WERI-Rb-1 (cell line): ENCODE measurements at regions not wholly inside any gene's neighbourhood (a gene's known extent, or its start where the extent isn't known, plus 50 kb on each side); places are given as distances from the start of the nearest gene placed in this dataset.

Experiments
- DNase-seq: peaks from one replicate; pipeline ENCODE4 v3.0.0-alpha.2; 2020
- H3K27ac ChIP-seq: fragments of 250-450 bp; sonication (Bioruptor Pico); 2 replicates; pipeline ENCODE4 v1.5.1; 2020; ENCODE audit warnings: mild to moderate bottlenecking, moderate library complexity
- H3K27me3 ChIP-seq: fragments of 250-450 bp; sonication (Bioruptor Pico); 2 replicates; pipeline ENCODE4 v1.5.1; 2021; ENCODE audit warnings: mild to moderate bottlenecking, low read depth, moderate library complexity; ENCODE audit not compliant: insufficient read depth, severe bottlenecking
- H3K36me3 ChIP-seq: fragments of 250-450 bp; sonication (Bioruptor Pico); 2 replicates; pipeline ENCODE4 v1.5.1; 2020; ENCODE audit warnings: mild to moderate bottlenecking, moderate library complexity
- H3K4me3 ChIP-seq: 2 replicates; pipeline ENCODE4 v1.5.1; 2011; ENCODE audit warnings: low read depth, mild to moderate bottlenecking, control low read depth, low read length
- H3K9me3 ChIP-seq: fragments of 250-450 bp; sonication (Bioruptor Pico); 2 replicates; pipeline ENCODE4 v1.5.1; 2021; ENCODE audit warnings: mild to moderate bottlenecking, moderate library complexity; ENCODE audit not compliant: severe bottlenecking
- TF ChIP-seq, protein P1 (sequence below): IDR thresholded peaks from 2 replicates; pipeline ENCODE4 v1.5.1; 2011; ENCODE audit warnings: low read depth, mild to moderate bottlenecking, control low read depth, inconsistent platforms, low read length

DNA sequence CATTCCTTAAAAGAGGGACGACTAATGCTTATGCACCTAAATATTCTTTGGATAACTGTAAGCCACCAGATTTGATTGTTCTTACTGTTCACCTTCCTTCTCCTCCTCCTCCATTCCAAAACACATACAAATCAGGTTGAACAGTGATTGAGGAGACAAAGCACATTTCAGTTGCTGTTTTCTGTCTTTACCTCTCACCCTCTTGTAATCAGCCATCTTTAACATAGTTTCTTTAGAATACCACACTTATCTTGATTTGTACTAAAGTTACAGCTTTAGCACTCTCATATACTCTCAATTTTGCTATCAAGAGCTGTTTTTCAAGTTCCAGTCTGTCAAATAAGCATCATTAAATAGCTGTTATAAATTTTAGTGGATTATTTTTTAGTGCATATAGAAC is 338.3 kb upstream of the RGS6 start:
- H3K27me3 ChIP-seq: no peaks in the 10 kb centered on the region
- no peak for DNase-seq
- no peak overlapping the region for H3K4me3 ChIP-seq
- H3K9me3 ChIP-seq: no peaks in the 10 kb centered on the region
- TF ChIP-seq, protein P1, sequence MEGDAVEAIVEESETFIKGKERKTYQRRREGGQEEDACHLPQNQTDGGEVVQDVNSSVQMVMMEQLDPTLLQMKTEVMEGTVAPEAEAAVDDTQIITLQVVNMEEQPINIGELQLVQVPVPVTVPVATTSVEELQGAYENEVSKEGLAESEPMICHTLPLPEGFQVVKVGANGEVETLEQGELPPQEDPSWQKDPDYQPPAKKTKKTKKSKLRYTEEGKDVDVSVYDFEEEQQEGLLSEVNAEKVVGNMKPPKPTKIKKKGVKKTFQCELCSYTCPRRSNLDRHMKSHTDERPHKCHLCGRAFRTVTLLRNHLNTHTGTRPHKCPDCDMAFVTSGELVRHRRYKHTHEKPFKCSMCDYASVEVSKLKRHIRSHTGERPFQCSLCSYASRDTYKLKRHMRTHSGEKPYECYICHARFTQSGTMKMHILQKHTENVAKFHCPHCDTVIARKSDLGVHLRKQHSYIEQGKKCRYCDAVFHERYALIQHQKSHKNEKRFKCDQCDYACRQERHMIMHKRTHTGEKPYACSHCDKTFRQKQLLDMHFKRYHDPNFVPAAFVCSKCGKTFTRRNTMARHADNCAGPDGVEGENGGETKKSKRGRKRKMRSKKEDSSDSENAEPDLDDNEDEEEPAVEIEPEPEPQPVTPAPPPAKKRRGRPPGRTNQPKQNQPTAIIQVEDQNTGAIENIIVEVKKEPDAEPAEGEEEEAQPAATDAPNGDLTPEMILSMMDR: no peak
- peaks cover 4% of the 10 kb centered on the region for H3K36me3 ChIP-seq
- H3K27ac ChIP-seq: no peak overlapping the region

DNA sequence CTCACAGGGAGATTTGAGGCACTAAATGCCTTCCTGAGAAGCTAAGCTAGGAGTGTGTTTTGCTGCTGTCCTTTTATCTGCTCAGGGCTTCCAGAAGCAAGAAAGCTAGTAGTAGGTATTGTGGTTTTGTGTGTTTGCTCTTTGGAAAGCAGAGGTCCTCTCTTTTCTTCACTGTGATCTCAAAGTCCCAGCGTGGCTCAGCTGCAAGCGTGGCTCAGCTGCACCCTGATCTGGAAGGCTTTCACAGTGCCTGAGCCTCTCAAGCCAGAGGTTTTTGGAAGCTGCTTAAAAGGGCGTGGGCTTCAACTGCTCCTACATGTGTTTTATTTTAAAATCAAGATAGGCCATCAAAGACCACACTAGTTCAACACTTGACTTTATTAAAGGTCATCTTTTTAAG is 337.4 kb upstream of the RGS6 start:
- Histone ChIP-seq H3K9me3 (no peaks in the 10 kb centered on the region), H3K27ac (no peak overlapping the region), H3K36me3 (peaks cover 4% of the 10 kb centered on the region), H3K4me3 (no peak overlapping the region), H3K27me3 (no peaks in the 10 kb centered on the region)
- DNase-seq: no peak
- TF ChIP-seq, protein P1: no peak

DNA sequence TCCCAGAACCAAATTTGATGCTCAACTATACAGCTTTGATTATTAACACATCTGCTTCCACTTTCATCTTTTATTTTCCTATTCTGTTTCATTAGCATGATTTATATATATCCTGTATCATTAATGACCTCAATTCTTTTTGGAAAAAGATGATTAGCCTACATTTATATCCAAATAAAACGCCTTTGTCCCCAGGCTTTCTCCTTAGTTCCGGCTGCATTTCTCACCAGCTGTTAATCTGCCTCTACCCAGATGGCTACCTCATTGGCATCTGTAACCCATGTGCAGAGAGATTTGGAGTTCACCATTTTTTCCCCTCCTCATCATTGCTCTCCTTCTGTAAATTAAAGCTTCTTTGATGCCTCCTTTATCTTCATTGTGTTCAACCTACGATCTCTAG is 336.8 kb upstream of the RGS6 start:
- no peak for DNase-seq
- Histone ChIP-seq H3K4me3 (no peak overlapping the region), H3K36me3 (peaks cover 4% of the 10 kb centered on the region), H3K27me3 (no peaks in the 10 kb centered on the region), H3K27ac (no peak overlapping the region), H3K9me3 (no peaks in the 10 kb centered on the region)
- TF ChIP-seq, protein P1: no peak

DNA sequence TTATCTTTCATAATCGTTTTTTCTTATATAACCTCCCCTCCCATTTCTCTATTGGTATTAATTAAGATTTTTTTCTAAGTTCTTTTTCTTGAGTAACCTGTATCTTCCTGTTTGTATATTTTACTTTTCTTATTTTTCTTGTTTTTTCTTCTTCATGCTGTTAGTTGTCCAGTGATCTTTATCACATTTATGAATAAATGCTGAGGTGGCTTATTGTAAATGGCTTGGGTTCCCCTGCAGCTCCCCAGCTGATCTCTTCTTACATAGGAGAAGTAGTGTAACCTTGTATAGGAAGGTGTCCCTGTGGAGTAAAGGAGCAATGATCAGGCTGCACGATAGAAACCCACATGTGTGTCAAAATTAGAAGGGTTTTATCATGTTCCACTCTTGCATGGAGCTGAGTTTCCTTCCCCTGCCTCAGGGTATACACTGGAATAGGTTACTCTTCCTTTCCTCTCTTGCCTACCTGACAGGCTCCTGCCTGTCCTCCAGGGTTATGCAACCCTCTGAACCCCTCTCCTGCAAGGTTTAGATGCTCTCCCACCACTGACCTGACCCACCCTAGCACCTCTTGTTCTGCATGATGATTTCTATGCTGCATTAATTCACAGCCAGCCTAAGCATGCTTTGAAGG is 334.8 kb upstream of the RGS6 start:
- Histone ChIP-seq H3K4me3 (no peak overlapping the region), H3K27ac (no peak overlapping the region), H3K36me3 (peaks cover 4% of the 10 kb centered on the region), H3K27me3 (no peaks in the 10 kb centered on the region), H3K9me3 (no peaks in the 10 kb centered on the region)
- no peak for DNase-seq
- TF ChIP-seq, protein P1: no peak

DNA sequence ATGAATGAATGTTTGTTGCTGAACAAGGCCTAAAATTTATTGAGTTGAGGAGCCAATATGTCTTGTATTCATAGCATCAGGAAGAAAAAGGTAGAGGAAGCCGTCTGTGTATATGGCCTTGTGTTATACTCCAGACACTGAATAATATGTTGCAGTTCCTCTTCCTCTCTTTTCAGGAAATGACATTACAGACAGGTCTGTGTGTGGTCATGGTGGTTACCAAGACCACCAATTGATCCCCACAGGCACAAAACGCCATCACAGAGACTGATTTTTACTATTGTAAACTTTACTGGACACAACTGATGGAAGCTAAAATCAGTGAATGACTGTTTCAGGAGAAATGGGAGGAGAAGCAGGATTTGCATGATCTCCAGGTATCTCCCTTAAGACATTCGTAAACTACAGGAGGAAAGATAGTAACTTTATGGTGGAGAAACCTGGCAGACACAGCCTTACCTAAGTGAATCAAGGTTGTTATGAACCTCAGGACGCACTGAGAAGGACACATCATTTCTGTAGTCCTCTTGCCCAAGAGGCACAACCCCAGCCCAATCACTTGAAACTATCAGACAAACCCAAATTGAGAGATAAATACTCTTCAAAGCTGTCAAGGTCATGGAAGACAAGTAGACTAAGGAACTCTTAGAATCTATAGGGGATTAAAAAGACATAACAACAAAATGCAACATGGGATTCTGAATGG is 334.1 kb upstream of the RGS6 start:
- Histone ChIP-seq H3K27me3 (no peaks in the 10 kb centered on the region), H3K4me3 (no peak overlapping the region), H3K36me3 (peaks cover 4% of the 10 kb centered on the region), H3K27ac (no peak overlapping the region), H3K9me3 (no peaks in the 10 kb centered on the region)
- DNase-seq: no peak
- TF ChIP-seq, protein P1: no peak

DNA sequence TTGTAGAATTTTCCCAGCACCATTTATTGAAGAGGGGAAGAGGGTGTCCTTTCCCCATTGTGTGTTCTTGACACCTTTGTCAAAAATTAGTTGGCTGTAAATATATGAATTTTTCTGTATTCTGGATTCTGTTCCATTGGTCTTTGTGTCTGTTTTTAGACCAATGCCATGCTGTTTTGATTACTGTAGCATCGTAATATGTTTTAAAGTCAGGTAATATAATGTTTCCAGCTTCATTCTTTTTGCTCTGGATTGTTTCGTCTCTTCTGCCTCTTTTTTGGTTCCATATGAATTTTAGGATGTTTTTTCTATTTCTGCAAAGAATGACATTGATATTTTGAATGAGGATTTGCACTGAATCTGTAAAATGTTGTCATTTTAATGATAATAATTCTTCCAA is 331.9 kb upstream of the RGS6 start:
- Histone ChIP-seq H3K36me3 (peaks cover 4% of the 10 kb centered on the region), H3K9me3 (no peaks in the 10 kb centered on the region), H3K4me3 (no peak overlapping the region), H3K27me3 (no peaks in the 10 kb centered on the region), H3K27ac (no peak overlapping the region)
- DNase-seq: no peak
- TF ChIP-seq, protein P1: no peak
